K562 (cell line): ENCODE measurements at regions not wholly inside any gene's neighbourhood (a gene's known extent, or its start where the extent isn't known, plus 50 kb on each side); places are given as distances from the start of the nearest gene placed in this dataset.

ENCODE experiments used
- CBX2 ChIP-seq: fragments of 200-600 bp; sonication (generic); IDR thresholded peaks from one replicate; pipeline ENCODE4 v1.6.1; 2012; ENCODE audit warnings: mild to moderate bottlenecking, low read length, inconsistent platforms; ENCODE audit not compliant: insufficient read depth, poor library complexity, severe bottlenecking
- CBX8 ChIP-seq: fragments of 200-600 bp; sonication (generic); IDR thresholded peaks from 2 replicates; pipeline ENCODE4 v1.6.1; 2012; ENCODE audit warnings: borderline replicate concordance, mixed run types, low read depth, mild to moderate bottlenecking, moderate library complexity, mixed read lengths, low read length, control low read depth, inconsistent platforms; ENCODE audit not compliant: poor library complexity, severe bottlenecking; ENCODE audit errors: extremely low read depth
- SIX5 ChIP-seq, 2 experiments: IDR thresholded peaks; 2 replicates each; pipeline ENCODE4 v1.6.1; 2011; ENCODE audit warnings: low read length in 2 of 2, borderline replicate concordance in 1 of 2, low read depth in 1 of 2, mild to moderate bottlenecking in 1 of 2, moderate library complexity in 1 of 2; ENCODE audit not compliant: insufficient read depth in 1 of 2

- TF ChIP-seq CBX8 (no peak), CBX2 (no peak), SIX5 (IDR thresholded peaks at IDR 0.05; ENCODE audit: borderline replicate concordance in 1 of 2, insufficient read depth in 1 of 2, low read depth in 1 of 2, low read length in 2 of 2) (no peak)
Observed at GRCh38 chr2:21363364-21363763, 239.6 kb downstream of the TDRD15 start.
